ACHN (cell line): ENCODE measurements at regions not wholly inside any gene's neighbourhood (a gene's known extent, or its start where the extent isn't known, plus 50 kb on each side); places are given as distances from the start of the nearest gene placed in this dataset.
"Not testable (repeated sequence)": the region's sequence is repeated elsewhere in the genome, so short reads cannot be mapped to it uniquely, and the experiment has no call there.

Experiments
- DNase-seq: peaks from one replicate; pipeline ENCODE4 v3.0.0-alpha.2; 2015
- in situ Hi-C: cut with HindIII; loops from 2 replicates; pipeline ENCODE4 v1.10.0; 2017; ENCODE audit warnings: low sequenced_read_pairs, low pct_ligation_motif_present, low pct_unique_long_range_greater_than_20kb

DNA sequence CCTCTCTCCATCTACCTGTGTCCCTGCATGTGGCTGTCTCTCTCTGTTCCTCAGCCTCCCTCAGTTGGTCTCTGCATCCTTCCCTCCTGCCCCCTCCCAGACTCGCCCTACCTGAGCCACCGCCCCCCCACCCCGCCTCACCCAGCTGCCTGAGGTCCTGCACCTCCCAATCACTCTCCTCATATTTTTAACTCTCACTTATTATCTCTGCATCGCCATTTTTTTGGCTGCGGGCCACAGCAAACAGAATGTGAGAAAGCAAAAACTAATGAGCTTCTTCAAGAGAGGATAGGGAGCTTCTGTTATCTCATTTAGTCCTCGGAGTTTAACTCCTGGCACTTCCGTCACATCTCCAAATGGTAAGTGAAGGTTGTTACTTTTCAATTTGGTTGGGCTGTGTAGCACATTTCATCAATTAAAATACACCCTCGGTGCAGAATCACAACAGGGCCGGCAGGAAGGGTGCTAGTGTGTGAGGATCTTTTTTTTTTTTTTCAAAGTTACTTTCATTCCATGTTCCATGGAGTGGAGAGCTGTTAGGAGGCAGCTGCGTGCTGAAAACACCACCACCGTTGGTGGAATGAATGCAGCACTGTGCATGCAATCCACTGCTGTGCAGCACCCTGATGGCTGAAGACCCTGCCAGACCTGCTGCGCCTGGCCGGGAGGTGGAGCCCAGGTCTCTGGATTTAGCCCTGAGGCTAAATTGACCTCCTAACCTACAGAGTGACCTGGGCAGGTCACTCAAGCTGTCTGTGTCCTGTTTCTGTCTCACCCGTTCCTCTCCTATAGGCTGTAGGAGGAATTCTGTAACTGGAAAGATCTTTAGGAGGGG, 157.2 kb upstream of the NFIA start:
- no peak for DNase-seq
- in situ Hi-C loops, result no loop called here

DNA sequence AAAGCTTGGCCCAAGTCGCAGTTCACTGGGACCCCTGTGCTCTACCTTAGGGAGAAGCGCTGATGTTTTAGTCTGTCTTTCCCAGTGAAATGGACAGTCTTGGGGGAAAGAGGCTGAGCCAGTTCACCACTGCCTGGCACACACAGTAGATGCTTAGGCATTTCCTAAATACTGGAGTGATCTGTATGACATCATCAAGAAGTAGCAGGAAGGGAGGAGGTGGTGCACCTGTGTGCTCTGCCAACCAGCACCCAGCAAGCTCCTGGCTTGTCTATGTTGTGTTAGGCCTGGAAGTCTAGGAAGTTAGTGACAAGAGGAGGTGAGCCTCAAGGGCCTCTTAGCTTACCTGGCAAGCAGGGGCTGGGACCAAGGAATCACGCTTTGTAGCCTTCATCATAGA, 158.2 kb upstream of the NFIA start:
- no peak for DNase-seq
- in situ Hi-C loops, result no loop called here

DNA sequence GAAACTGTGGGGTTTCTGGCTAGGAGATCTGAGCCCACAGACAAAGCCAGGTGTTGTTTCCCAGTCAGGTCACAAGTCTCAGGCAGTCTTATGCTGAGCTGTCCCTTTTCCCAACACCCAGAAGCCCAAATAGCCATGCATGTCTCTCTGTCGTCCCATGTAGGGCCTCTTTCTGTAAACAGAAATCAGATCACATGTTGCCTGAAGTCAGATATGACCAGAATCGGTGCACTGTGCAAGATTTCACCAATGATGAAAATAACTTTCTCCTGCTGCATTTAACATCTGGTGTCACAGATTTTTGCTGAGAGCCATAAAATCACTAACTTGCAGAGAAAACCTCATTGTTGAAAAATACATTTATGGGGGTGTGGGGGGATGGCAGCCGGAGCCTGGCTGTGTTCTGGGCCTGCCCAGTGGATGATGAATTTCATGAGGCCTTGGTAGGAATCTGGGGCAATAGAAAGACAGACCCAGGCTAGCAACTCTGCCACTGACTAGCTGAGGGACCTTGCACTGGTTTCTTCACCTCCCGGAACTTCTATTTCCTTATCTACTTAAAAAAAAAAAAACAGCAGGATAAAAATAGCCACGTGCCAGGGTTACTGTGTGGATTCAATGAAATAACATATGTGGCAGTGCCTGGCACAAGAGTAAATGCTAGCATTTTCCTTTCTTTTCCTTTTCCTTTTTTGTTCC, 158.8 kb upstream of the NFIA start:
- DNase-seq, result no peak

DNA sequence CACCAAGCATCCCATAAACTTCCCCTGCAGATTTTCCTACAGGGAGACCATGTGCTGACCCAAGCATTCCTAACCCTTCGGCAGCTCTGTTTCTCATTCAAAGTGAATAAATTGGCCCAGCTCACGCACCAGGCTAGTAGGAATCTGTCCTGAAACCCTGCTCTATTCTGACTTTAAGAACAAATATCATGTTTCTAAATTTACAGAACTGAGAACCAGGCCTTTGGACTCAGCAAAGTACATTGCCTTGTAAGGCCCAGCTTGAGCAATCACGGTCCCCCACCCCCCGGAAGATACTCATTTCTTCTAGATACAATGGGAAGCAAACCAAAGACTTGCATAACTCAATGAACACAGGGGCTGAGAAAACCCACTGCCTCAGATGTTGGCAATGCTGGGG, 160.1 kb upstream of the NFIA start:
- in situ Hi-C loops, result no loop called here
- no peak for DNase-seq

More for the DNA sequence above, 158.8 kb upstream of the NFIA start:
- in situ Hi-C loops, result no loop called here

DNA sequence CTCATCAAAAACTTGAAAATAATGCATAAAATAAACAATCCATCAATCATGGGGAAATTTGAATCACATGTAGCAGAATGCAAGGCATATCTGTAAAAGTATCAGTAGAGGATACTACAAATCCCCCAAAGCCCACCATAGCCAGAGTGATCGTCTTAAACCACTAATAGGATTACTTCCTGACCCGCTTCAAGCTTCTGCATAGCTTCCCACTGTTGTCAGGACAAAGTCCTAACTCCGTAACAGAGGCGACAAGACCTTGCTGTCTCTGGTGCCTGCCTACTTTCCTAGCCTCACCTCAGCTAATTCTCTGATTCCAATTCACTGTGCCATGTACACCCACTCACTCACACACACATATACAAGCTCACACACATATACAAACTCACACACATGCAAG, 161.2 kb upstream of the NFIA start:
- in situ Hi-C loops, result no loop called here
- DNase-seq, result no peak

DNA sequence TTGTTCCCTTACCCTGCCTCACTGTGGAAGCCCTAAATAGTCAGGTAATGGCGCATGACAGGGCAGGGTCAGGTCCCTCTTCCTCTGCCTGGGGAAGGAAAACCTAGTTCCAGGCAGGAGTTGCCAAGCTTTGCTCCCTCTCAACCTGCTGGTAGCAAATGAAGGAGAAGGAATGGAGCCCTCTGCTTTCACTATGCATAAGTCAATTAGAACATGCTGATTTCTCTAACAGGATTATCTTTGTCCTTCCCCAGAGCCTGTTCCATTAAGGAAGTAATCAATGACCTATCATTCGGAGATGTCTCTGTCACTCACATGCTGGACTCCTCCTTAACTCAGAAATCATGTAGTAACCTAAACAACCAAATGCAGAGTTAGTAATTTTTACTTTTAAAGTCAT, 161.8 kb upstream of the NFIA start:
- in situ Hi-C loops, result no loop called here
- no peak for DNase-seq

DNA sequence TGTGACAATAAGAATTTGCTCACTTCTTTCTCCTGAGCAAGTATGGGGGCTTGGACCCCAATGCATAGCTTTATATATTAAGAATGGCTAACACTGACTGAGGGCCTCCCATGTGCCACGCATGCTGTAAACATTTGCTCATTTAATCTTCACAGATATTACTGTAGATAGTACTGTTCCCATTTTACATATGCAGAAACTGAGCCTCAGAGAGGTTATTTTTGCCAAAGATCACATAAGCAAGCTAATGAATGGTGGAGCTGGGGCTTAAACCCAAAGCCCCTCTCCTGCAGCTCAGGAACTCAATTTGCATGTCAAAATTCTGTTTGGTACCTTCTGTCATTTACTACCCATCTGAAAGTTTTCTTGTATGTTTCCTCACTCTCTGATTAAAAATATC, 163.5 kb upstream of the NFIA start:
- DNase-seq, result no peak
- in situ Hi-C loops, result no loop called here

DNA sequence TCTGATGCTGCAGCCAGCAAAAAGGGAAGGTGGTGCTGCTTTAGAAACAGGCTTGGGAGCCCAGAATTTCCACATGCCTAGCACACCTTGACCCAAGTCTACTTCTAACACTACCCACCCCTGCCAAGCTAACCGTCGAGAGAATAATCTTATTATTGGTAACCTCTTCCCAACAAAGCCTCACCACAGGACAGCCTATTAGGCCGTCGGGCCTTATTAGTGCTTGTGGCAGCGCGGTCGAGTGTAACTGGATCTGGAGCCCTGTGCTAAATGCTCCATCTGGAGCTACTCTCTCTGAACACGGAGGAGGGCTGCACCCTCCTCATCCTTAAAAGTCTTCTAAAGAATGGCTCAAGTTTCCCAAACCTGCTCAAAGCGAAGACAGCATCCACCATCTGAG, 165.5 kb upstream of the NFIA start:
- in situ Hi-C loops, result no loop called here
- no peak for DNase-seq

DNA sequence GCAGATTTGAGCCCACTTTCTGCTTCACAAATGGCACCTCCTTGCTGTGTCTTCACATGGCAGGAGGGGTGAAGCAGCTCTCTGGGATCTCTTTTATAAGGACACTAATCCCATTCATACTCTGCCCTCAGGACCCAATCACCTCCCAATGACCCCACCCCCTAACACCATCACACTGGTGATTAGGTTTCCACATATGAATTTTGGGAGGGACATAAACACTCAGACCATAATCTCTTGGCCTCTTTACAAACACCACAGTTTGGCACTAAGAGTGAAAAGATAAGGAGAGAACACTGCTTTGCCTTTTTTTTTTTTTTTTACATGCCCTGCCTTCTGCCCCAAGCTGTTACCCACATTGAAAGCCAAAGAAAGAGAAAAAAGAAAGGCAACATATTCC, 166.2 kb upstream of the NFIA start:
- in situ Hi-C loops, result no loop called here
- no peak for DNase-seq

DNA sequence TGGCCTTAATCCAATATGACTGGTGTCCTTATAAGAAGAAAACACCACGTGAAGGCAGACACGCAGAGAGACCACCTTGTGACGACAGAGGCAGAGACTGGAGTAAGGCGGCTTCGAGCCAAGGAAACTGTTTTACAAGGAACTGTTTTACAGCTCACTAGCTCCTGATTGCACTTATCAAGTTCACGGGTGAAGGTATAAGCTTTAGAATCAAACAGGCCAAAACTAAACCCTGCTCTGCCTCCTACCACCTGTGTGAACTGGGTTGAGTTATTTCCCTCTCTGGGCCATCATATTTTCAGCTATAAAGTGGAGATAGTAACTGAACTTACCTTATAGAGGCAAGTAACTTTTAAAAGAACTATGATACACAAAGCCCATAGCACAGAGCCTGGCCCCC, 166.9 kb upstream of the NFIA start:
- in situ Hi-C loops, result no loop called here

DNA sequence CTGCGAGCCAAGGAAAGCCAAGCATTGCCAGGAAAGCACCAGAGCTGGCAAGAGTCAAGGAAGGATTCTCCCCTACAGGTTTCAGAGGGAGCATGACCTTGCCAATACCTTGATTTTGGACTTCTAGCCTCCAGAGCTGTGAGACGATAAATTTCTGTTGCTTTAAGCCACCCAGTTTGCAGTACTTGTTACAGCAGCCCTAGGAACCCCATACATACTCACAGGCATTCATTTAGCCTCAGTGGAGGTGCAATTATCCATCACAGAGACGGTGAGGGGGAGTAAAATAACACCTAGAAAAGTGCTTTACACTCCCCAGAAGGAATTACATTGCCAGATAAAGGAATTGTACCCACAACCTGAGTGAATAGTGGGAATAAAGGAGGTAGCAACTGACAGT, 167.4 kb upstream of the NFIA start:
- no peak for DNase-seq
- in situ Hi-C loops, result no loop called here

More for the DNA sequence above, 166.9 kb upstream of the NFIA start:
- DNase-seq, result no peak

DNA sequence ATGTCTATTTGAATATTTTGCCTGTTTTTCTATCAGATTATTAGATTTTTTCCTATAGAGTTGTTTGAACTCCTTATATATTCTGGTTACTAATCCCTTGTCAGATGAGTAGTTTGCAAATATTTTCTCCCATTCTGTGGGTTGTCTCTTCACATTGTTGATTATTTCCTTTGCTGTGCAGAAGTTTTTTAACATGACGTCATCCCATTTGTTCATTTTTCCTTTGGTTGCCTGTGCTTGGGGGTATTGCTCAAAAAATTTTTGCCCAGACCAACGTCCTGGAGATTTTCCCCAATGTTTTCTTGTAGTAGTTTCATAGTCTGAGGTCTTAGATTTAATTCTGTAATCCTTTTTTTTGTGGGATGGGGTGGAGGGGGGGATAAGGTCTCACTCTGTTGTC, 168.7 kb upstream of the NFIA start:
- DNase-seq, in situ Hi-C loops: not testable (repeated sequence)

DNA sequence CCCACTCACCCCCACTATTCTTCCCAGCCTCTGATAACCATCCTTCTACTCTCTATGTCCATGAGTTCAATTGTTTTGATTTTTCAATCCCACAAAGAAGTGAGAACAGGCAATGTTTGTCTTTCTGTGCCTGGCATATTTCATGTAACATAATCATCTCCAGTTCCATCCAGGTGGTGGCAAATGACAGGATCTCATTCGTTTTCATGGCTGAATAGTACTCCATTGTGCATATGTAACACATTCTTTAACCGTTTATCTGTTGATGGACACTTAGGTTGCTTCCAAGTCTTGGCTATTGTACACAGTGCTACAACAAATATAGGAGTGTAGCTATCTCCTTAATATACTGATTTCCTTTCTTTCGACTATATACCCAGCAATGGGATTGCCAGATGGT, 169.3 kb upstream of the NFIA start:
- DNase-seq, result no peak
- in situ Hi-C loops, result no loop called here

DNA sequence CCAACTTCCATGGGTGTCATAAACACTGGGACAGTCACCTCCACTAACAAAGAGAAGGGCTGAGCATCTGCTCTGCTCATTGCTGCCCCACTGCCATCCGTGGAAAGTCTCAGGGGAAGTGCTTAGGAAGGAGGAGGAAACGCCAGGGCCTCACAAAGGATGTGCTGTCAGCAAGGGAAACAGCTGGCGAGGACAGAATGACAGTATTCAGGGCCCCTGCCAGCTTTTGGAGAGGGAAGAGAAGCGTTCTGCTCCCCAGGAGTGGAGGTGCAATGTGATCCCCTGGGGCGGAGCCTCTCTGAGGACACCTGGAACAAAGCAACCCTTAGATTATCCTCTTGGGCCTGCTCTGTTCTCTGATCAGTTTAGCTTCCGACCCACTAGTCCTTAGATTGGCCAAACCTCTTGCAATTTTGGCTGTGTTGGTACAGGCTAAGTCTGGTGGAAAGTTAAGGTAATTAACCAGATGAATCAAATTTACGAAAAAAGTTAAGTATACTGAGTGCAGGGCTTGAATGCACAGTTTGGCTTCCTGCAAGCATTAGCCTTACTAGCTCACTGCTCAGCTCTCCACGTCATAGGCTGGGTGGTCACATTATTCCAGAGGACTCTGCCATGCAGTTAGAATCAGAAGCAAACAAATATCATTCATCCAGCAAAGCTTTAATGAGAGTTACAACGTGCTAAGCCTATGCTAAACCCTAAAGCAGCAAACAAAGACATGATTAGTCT, 170.2 kb upstream of the NFIA start:
- in situ Hi-C loops, result no loop called here
- DNase-seq, result no peak

DNA sequence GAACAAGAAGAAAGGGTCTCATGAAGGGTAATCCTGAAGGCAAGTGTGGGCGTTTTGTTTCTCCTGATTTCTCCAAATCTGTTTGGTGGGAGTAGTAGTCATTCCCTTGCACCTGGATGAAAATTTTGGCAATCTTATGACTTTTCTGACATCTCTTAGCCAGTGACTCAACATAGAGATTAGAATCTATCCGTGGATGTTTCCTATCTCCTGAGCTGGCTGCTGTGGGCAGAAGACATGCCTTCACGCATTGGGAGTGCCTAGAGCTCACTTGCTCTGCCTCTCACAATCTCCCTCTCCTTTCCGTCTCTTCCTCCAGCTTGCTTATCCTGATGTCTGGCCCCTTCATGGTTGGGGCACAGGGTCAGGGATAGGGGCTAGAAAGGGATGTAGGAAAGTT, 174.2 kb upstream of the NFIA start:
- in situ Hi-C loops, result no loop called here

DNA sequence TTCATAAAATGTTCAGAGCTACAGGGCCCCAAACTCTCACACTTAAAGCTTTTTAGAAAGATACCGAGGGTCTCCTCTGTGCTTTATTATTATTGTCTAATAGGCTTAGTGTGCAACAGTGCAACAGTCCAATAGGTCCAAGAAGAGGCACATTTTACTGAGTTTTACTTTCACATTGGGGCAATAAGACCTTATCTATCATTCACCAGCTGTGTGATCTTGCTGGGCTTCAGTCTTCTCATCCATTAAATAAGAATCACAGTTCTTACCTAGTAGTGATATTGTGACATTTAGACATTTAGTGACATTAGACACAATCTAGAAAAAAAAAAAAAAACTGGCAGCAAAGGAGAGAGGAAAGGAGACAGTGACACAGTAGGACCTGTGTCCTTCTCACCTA, 175.8 kb upstream of the NFIA start:
- DNase-seq, result no peak

More for the DNA sequence above, 174.2 kb upstream of the NFIA start:
- DNase-seq, result no peak

DNA sequence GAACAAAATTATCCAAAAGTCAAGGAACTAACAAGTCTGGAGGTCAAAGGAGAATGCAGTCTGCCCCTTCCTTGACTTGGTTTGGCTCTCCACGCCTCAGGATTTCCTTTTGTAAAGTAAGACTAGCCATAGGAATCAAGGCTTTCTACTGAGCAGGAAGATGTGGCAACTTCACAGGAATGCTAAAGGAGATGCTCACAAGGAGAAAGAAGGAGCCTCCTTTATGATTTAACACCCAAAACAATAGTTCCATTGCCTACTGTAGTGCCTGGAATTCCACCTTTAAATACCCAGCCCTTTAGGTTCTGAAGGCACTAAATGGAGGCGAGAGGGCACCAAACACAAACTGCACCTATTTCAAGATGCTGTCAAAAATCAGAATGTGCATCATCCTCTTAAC, 176.3 kb upstream of the NFIA start:
- in situ Hi-C loops, result no loop called here

More for the DNA sequence above, 175.8 kb upstream of the NFIA start:
- in situ Hi-C loops, result no loop called here

DNA sequence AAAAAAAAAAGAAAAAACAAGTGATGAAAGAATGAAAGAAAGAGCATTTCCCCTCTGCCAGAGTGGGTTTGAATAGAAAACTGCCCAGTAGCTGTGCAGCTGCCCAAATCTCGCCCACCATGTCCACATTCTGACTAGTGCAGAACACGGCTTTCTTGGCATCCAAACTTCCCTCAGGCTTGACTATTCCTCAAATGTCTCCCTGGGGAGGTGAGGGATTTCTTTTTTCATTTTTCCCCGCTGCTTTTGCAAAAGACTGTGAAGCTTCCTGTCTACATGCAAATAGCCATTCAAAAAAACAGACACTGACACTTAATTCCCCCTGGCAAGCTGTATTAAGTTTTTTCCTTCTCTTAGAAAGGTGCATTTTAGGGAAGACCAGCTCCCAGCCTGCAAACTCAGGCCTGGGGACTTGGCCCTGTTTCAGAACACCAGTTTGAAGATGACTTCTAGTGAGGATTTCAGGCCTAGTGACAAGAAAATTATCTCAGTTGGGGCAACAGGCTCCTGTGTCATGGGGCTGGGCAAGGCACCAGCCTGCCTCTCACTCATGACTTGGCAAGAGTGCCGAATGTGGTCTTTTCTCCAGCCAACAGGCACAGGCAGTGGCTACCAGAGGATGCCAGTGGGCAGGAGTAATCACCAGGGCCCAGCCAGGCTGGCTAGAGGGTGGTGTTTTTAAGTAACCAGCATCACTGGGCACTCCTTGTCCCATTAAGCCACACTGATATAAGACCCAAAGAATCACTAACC, 178.1 kb upstream of the NFIA start:
- no peak for DNase-seq
- in situ Hi-C loops, result no loop called here

More for the DNA sequence above, 176.3 kb upstream of the NFIA start:
- DNase-seq, result no peak

DNA sequence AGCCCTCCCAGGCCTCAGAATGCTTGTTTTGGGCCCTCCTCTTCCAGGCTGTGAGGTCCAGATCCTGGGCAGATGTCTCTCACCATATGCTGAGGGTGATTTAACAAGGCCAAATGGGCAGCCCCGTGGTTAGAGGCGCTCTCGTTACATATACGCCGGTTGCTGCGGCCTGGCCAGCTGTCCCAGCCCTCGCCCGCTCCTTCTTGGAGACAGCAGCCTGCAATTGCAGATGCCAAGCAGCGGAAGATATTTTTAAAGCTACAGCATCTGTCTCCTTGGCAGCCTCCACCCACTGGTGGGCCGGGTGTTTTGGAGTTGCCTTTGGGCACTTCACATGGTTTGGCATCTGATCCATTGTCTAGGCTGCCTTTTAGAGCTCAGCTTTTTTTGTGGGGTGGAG, 178.8 kb upstream of the NFIA start:
- in situ Hi-C loops, result no loop called here
- DNase-seq, result no peak
